GM10248 (cell line): ENCODE measurements at regions not wholly inside any gene's neighbourhood (a gene's known extent, or its start where the extent isn't known, plus 50 kb on each side); places are given as distances from the start of the nearest gene placed in this dataset.
"Not testable (repeated sequence)": the region's sequence is repeated elsewhere in the genome, so short reads cannot be mapped to it uniquely, and the experiment has no call there.

Experiments used
- CTCF ChIA-PET: fragments of 300-600 bp; sonication (Branson Sonifier 250); formaldehyde crosslinking; extraction: SDS; loops from one replicate; lab custom pipeline; 2021; ENCODE audit warnings: antibody characterized with exemption; lab: Yijun Ruan, JAX
- POLR2A ChIA-PET: fragments of 350-650 bp; sonication (Branson Sonifier 250); formaldehyde crosslinking; extraction: SDS; loops from one replicate; lab custom pipeline; 2020; ENCODE audit warnings: antibody characterized with exemption; lab: Yijun Ruan, JAX
- DNase-seq: peaks from one replicate; pipeline ENCODE4 v3.0.0; 2012; ENCODE audit errors: extremely low spot score
- CTCF ChIP-seq: IDR thresholded peaks from 2 replicates; pipeline ENCODE4 v1.5.1; 2012; ENCODE audit warnings: mild to moderate bottlenecking, low read depth; ENCODE audit errors: extremely low read depth, missing control alignments, control extremely low read depth

GRCh38 chr4:97396605-97397004 is 746.7 kb downstream of the STPG2 start:
- no peak for DNase-seq
- TF ChIP-seq CTCF: no peak
- POLR2A ChIA-PET: no interaction called here
- CTCF ChIA-PET: no interaction called here

- CTCF ChIA-PET: no interaction called here
- POLR2A ChIA-PET: no interaction called here
- no peak for TF ChIP-seq CTCF
- DNase-seq: no peak
These were observed 738.3 kb downstream of the STPG2 start for GRCh38 chr4:97404876-97405523.

- ChIA-PET POLR2A (no interaction called here), CTCF (no interaction called here)
- TF ChIP-seq CTCF: no peak
- DNase-seq: no peak
These were observed 731.9 kb downstream of the STPG2 start for GRCh38 chr4:97411356-97411755.

- ChIA-PET POLR2A (no interaction called here), CTCF (no interaction called here)
- no peak for TF ChIP-seq CTCF
- no peak for DNase-seq
These were observed 730.9 kb downstream of the STPG2 start for GRCh38 chr4:97412331-97412730.

- CTCF ChIA-PET: no interaction called here
- no peak for DNase-seq
- POLR2A ChIA-PET: no interaction called here
- TF ChIP-seq CTCF: no peak
These were observed 729.1 kb downstream of the STPG2 start for GRCh38 chr4:97414161-97414560.

- no peak for DNase-seq
- ChIA-PET CTCF (no interaction called here), POLR2A (no interaction called here)
- no peak for TF ChIP-seq CTCF
These were observed 710.7 kb downstream of the STPG2 start for GRCh38 chr4:97432551-97432950.

GRCh38 chr4:97437998-97438705 is 705.1 kb downstream of the STPG2 start:
- POLR2A ChIA-PET, DNase-seq, CTCF ChIA-PET: not testable (repeated sequence)
